ENCODE measurements at regions not wholly inside any gene's neighbourhood (a gene's known extent, or its start where the extent isn't known, plus 50 kb on each side); places are given as distances from the start of the nearest gene placed in this dataset.

DNA sequence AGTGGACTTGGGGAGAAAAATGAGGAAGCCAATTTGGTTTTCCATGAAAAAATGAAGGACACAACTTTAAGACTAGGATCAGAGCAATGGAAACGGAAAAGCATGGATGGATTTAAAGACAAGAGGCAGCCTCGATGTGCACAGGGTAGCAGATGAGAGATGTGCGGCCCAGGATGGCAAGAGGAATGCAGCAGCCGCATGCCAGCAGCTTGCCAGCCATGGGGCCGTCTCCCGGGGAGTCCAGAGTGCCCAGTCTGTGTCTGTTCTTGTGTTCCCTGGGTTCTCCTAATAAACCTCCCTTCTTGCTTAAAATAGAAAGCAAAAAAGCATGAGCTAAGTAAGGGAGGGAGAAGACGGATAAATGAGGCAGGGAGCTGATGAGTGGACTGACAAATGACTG, 68.0 kb upstream of the IQSEC1 start:
- no TSS peak for BruUV-seq (replicated peaks)
- ATAC-seq, result no peak
- CTCF ChIA-PET (ENCODE audit: low intra/inter-chr PET ratio), result no interaction called here

GRCh38 chr3:13140596-13140995, 67.4 kb upstream of the IQSEC1 start:
- H3K27ac ChIP-seq (ENCODE audit: extremely low read depth, low read depth, low read length), result no peak overlapping the region
- H3K9ac ChIP-seq (ENCODE audit: insufficient read depth in 1 of 2, low read depth in 2 of 2, low read length in 2 of 2), result no peak overlapping the region
- ATAC-seq (no peak), DNase-seq (ENCODE audit: extremely low read depth in 1 of 4, low spot score in 3 of 4) (no peak), FAIRE-seq (no peak)
- in situ Hi-C loops (cut with MboI) (no loop called here), intact Hi-C loops (cut with micrococcal nuclease) (loop anchor here (5.0 kb wide), 1 partner anchor 82 kb away; no protein-coding TSS in a partner anchor)
- no peaks in the 10 kb centered on the region for H3K79me2 ChIP-seq (ENCODE audit: control insufficient read depth, insufficient read depth, low read length)
- ChIA-PET POLR2A (no interaction called here), CTCF (ENCODE audit: low intra/inter-chr PET ratio) (no interaction called here)
- H3K4me2 ChIP-seq (ENCODE audit: insufficient read depth, low read length), result no peak overlapping the region
- H3K36me3 ChIP-seq (ENCODE audit: control insufficient read depth, insufficient read depth, low read length), result no peaks in the 10 kb centered on the region
- H3K27me3 ChIP-seq (ENCODE audit: control insufficient read depth in 2 of 2, insufficient read depth in 2 of 2, low read length in 2 of 2), result peaks cover 34 to 94% of the 10 kb centered on the region in 2 experiments
- no TSS peak for BruUV-seq (replicated peaks)
- peaks cover 0 to 3% of the 10 kb centered on the region in 2 experiments; a peak in 1 of 5 replicates for H3K4me1 ChIP-seq (replicated peaks in 1 of 2; ENCODE audit: control insufficient read depth in 2 of 2, insufficient read depth in 2 of 2, low read length in 2 of 2)
- H3K9me1 ChIP-seq (ENCODE audit: control insufficient read depth, insufficient read depth, low read length), result no peaks in the 10 kb centered on the region
- no peak overlapping the region for H3K4me3 ChIP-seq
- H3K9me3 ChIP-seq (replicated peaks; ENCODE audit: control insufficient read depth, insufficient read depth, low read depth, low read length), result no peaks in the 10 kb centered on the region
- 1% methylated on average over 7 of the region's 7 CpGs for WGBS (ENCODE audit: insufficient coverage, low coverage, missing lambda C conversion rate)
- peaks cover 29% of the 10 kb centered on the region for H4K20me1 ChIP-seq (replicated peaks; ENCODE audit: control insufficient read depth, insufficient read depth, low read length)
- no peak overlapping the region for H2AFZ ChIP-seq (ENCODE audit: low read depth, low read length)
- TF ChIP-seq ZSCAN29 (IDR thresholded peaks at IDR 0.05) (no peak), EHMT2 (IDR thresholded peaks at IDR 0.05) (no peak), SAFB (IDR thresholded peaks at IDR 0.05; ENCODE audit: borderline replicate concordance, low read depth, low read length) (no peak), MTA3 (IDR thresholded peaks at IDR 0.05; ENCODE audit: borderline replicate concordance) (no peak), RFX7 (CRISPR knock-in tag; IDR thresholded peaks at IDR 0.05) (no peak), ZNF445 (CRISPR knock-in tag; IDR thresholded peaks at IDR 0.05; ENCODE audit: low read depth) (no peak), GATAD2A (IDR thresholded peaks at IDR 0.05) (no peak)
- TF ChIP-seq, protein P1, sequence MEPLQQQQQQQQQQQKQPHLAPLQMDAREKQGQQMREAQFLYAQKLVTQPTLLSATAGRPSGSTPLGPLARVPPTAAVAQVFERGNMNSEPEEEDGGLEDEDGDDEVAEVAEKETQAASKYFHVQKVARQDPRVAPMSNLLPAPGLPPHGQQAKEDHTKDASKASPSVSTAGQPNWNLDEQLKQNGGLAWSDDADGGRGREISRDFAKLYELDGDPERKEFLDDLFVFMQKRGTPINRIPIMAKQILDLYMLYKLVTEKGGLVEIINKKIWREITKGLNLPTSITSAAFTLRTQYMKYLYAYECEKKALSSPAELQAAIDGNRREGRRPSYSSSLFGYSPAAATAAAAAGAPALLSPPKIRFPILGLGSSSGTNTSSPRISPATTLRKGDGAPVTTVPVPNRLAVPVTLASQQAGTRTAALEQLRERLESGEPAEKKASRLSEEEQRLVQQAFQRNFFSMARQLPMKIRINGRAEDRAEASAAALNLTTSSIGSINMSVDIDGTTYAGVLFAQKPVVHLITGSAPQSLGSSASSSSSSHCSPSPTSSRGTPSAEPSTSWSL (CRISPR knock-in tag; IDR thresholded peaks at IDR 0.05; ENCODE audit: borderline replicate concordance), result no peak
- TF ChIP-seq, protein P2, sequence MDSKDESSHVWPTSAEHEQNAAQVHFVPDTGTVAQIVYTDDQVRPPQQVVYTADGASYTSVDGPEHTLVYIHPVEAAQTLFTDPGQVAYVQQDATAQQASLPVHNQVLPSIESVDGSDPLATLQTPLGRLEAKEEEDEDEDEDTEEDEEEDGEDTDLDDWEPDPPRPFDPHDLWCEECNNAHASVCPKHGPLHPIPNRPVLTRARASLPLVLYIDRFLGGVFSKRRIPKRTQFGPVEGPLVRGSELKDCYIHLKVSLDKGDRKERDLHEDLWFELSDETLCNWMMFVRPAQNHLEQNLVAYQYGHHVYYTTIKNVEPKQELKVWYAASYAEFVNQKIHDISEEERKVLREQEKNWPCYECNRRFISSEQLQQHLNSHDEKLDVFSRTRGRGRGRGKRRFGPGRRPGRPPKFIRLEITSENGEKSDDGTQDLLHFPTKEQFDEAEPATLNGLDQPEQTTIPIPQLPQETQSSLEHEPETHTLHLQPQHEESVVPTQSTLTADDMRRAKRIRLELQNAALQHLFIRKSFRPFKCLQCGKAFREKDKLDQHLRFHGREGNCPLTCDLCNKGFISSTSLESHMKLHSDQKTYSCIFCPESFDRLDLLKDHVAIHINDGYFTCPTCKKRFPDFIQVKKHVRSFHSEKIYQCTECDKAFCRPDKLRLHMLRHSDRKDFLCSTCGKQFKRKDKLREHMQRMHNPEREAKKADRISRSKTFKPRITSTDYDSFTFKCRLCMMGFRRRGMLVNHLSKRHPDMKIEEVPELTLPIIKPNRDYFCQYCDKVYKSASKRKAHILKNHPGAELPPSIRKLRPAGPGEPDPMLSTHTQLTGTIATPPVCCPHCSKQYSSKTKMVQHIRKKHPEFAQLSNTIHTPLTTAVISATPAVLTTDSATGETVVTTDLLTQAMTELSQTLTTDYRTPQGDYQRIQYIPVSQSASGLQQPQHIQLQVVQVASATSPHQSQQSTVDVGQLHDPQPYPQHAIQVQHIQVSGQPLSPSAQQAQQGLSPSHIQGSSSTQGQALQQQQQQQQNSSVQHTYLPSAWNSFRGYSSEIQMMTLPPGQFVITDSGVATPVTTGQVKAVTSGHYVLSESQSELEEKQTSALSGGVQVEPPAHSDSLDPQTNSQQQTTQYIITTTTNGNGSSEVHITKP (IDR thresholded peaks at IDR 0.05; ENCODE audit: partially characterized antibody), result no peak

More for the DNA sequence above, 68.0 kb upstream of the IQSEC1 start:
- H3K4me3 ChIP-seq, result no peak overlapping the region
- peaks cover 24% of the 10 kb centered on the region for H4K20me1 ChIP-seq (replicated peaks; ENCODE audit: control insufficient read depth, insufficient read depth, low read length)
- TF ChIP-seq EWSR1 (IDR thresholded peaks at IDR 0.05; ENCODE audit: borderline replicate concordance, low read depth, partially characterized antibody), result no peak
- no peak for TF ChIP-seq PHB (CRISPR knock-in tag; IDR thresholded peaks at IDR 0.05)
- TF ChIP-seq, protein P3, sequence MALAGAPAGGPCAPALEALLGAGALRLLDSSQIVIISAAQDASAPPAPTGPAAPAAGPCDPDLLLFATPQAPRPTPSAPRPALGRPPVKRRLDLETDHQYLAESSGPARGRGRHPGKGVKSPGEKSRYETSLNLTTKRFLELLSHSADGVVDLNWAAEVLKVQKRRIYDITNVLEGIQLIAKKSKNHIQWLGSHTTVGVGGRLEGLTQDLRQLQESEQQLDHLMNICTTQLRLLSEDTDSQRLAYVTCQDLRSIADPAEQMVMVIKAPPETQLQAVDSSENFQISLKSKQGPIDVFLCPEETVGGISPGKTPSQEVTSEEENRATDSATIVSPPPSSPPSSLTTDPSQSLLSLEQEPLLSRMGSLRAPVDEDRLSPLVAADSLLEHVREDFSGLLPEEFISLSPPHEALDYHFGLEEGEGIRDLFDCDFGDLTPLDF (CRISPR knock-in tag; IDR thresholded peaks at IDR 0.05), result no peak
- no peaks in the 10 kb centered on the region for H3K79me2 ChIP-seq (ENCODE audit: control insufficient read depth, insufficient read depth, low read length)
- no peak overlapping the region for H3K4me2 ChIP-seq (ENCODE audit: insufficient read depth, low read length)
- H3K9me1 ChIP-seq (ENCODE audit: control insufficient read depth, insufficient read depth, low read length), result no peaks in the 10 kb centered on the region
- no peak overlapping the region for H3K27ac ChIP-seq (ENCODE audit: extremely low read depth, low read depth, low read length)
- no peak for FAIRE-seq
- H3K4me1 ChIP-seq (replicated peaks in 1 of 2; ENCODE audit: control insufficient read depth in 2 of 2, insufficient read depth in 2 of 2, low read length in 2 of 2), result no peaks in the 10 kb centered on the region
- no peak overlapping the region for H3K9ac ChIP-seq (ENCODE audit: insufficient read depth in 1 of 2, low read depth in 2 of 2, low read length in 2 of 2)
- 3% methylated on average over 7 of the region's 7 CpGs for WGBS (ENCODE audit: insufficient coverage, low coverage, missing lambda C conversion rate)
- intact Hi-C loops (cut with micrococcal nuclease), result loop anchor here (5.0 kb wide), 1 partner anchor 81 kb away; no protein-coding TSS in a partner anchor
- H3K9me3 ChIP-seq (replicated peaks; ENCODE audit: control insufficient read depth, insufficient read depth, low read depth, low read length), result no peaks in the 10 kb centered on the region
- POLR2A ChIA-PET, result interaction anchor here (1.2 kb wide), 1 partner anchor 17 kb away, joined by 5 read pairs; no protein-coding TSS in a partner anchor
- H3K36me3 ChIP-seq (ENCODE audit: control insufficient read depth, insufficient read depth, low read length), result no peaks in the 10 kb centered on the region
- H3K27me3 ChIP-seq (ENCODE audit: control insufficient read depth in 2 of 2, insufficient read depth in 2 of 2, low read length in 2 of 2), result peaks cover 28 to 88% of the 10 kb centered on the region in 2 experiments
- in situ Hi-C loops (cut with MboI), result no loop called here
- H2AFZ ChIP-seq (ENCODE audit: low read depth, low read length), result no peak overlapping the region
- DNase-seq (ENCODE audit: extremely low read depth in 1 of 4, low spot score in 3 of 4), result no peak

All from K562 (cell line).